ENCODE measurements at regions not wholly inside any gene's neighbourhood (a gene's known extent, or its start where the extent isn't known, plus 50 kb on each side); places are given as distances from the start of the nearest gene placed in this dataset.
"Not testable (repeated sequence)": the region's sequence is repeated elsewhere in the genome, so short reads cannot be mapped to it uniquely, and the experiment has no call there.

DNA sequence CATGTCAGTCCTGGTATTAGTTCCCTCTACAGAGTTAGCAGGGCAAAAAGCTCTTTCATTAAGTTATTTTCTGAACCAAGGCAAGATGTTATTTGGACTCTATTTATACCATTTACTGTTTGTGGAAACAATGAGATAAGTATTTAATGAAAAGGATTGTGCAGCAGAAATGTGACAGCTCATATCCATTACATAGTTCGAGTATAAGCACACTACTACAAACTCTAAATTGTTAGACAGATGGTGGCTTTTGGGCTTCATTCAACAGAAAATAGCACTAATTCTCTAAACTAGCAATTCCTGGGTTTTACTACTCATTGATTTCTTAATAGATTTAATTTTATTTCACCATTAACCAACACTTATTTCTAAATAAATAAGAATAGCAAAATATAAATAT lies 95.2 kb upstream of the ANK2 start:
- no peaks in the 10 kb centered on the region for H3K4me1 Mint-ChIP-seq
- ATAC-seq (no peak), DNase-seq (no peak)
- no peak overlapping the region for H3K4me3 Mint-ChIP-seq
- no peaks in the 10 kb centered on the region for H3K36me3 Mint-ChIP-seq
- CTCF ChIA-PET, result no interaction called here
- H3K27me3 Mint-ChIP-seq, result peaks cover 3% of the 10 kb centered on the region
- no peak overlapping the region for H3K27ac Mint-ChIP-seq
- no peaks in the 10 kb centered on the region for H3K9me3 Mint-ChIP-seq (ENCODE audit: low read depth)

DNA sequence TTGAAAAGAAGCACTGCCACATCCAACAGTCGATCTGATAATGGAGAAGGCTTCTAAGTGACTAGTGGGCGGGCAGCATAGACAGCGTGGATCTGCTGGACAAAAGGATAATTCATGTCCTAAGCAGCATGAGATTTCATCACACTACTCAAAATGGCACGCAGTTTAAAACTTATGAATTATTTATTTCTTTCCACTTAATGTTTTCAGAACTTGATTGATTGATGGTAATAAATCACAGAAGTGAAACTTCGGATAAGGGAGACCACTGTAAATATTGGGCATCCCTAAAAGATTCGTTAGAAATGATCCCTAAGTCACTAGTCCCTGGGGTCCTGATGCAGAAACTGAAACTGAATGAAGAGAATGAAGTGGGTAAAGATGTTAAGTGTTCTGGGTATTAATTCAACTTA lies 93.0 kb upstream of the ANK2 start:
- H3K27ac Mint-ChIP-seq, result no peak overlapping the region
- H3K9me3 Mint-ChIP-seq (ENCODE audit: low read depth), result no peaks in the 10 kb centered on the region
- H3K4me3 Mint-ChIP-seq, result no peak overlapping the region
- ATAC-seq, result no peak
- DNase-seq, result no peak
- peaks cover 3% of the 10 kb centered on the region for H3K27me3 Mint-ChIP-seq
- CTCF ChIA-PET, result no interaction called here
- H3K36me3 Mint-ChIP-seq, result no peaks in the 10 kb centered on the region
- no peaks in the 10 kb centered on the region for H3K4me1 Mint-ChIP-seq

GRCh38 chr4:112957764-112958163 lies 91.7 kb upstream of the ANK2 start:
- DNase-seq; ATAC-seq; H3K36me3 Mint-ChIP-seq; H3K4me3 Mint-ChIP-seq; H3K4me1 Mint-ChIP-seq; H3K27me3 Mint-ChIP-seq; H3K9me3 Mint-ChIP-seq (ENCODE audit: low read depth); CTCF ChIA-PET; H3K27ac Mint-ChIP-seq: not testable (repeated sequence)

GRCh38 chr4:112966701-112967488 lies 82.6 kb upstream of the ANK2 start:
- H3K27ac Mint-ChIP-seq, result no peak overlapping the region
- H3K9me3 Mint-ChIP-seq (ENCODE audit: low read depth), result no peaks in the 10 kb centered on the region
- H3K4me3 Mint-ChIP-seq, result no peak overlapping the region
- H3K27me3 Mint-ChIP-seq, result peaks cover 3% of the 10 kb centered on the region
- ATAC-seq, result no peak
- DNase-seq, result no peak
- H3K36me3 Mint-ChIP-seq, result no peaks in the 10 kb centered on the region
- H3K4me1 Mint-ChIP-seq, result no peaks in the 10 kb centered on the region
- CTCF ChIA-PET, result no interaction called here

DNA sequence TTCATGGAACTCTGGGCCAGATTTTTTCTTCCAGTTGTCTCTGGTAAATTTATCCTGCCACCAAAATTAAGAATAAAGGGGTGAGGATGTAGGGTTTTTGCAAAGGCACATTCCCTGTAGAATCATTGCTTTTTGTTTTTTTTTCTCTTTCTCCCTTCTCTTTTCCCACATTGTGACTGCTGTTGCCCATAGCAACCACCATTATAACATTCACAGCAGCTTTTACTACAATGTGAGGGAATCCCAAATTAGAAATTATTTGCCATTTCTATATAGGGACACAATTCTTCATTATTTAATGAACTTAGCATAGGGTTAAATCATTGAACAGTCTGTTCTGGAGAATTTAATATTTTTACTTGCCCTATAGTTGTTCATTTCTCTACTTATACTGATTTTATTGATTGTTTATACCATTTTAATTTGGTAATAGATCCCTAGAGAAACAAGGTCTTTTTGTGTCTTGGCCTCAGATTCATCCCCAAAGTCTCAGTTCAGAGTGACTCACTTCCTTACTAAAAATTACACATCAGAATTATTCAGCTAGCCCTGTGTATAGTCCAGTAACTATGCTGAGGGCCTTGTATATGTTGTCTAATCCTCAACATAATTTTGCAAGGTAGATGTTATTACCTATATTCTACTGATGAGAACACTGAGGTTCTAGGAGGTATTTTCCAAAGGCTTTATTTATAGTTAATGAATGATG lies 80.8 kb upstream of the ANK2 start:
- Mint-ChIP-seq H3K9me3 (ENCODE audit: low read depth) (no peaks in the 10 kb centered on the region), H3K27me3 (no peaks in the 10 kb centered on the region), H3K4me1 (no peaks in the 10 kb centered on the region), H3K36me3 (no peaks in the 10 kb centered on the region), H3K27ac (no peak overlapping the region), H3K4me3 (no peak overlapping the region)
- CTCF ChIA-PET, result no interaction called here
- ATAC-seq, result no peak
- no peak for DNase-seq

GRCh38 chr4:112970903-112971302 lies 78.5 kb upstream of the ANK2 start:
- CTCF ChIA-PET, result no interaction called here
- Mint-ChIP-seq H3K36me3 (no peaks in the 10 kb centered on the region), H3K4me3 (no peak overlapping the region), H3K27ac (no peak overlapping the region), H3K27me3 (peaks cover 7% of the 10 kb centered on the region), H3K9me3 (ENCODE audit: low read depth) (no peaks in the 10 kb centered on the region), H3K4me1 (no peaks in the 10 kb centered on the region)
- DNase-seq, result no peak
- ATAC-seq, result no peak

- CTCF ChIA-PET, result no interaction called here
- Mint-ChIP-seq H3K4me1 (no peaks in the 10 kb centered on the region), H3K4me3 (no peak overlapping the region), H3K9me3 (ENCODE audit: low read depth) (no peaks in the 10 kb centered on the region), H3K27ac (no peak overlapping the region), H3K36me3 (no peaks in the 10 kb centered on the region), H3K27me3 (peaks cover 7% of the 10 kb centered on the region)
- DNase-seq (no peak), ATAC-seq (no peak)
These were observed 75.7 kb upstream of the ANK2 start for GRCh38 chr4:112973750-112974251.

DNA sequence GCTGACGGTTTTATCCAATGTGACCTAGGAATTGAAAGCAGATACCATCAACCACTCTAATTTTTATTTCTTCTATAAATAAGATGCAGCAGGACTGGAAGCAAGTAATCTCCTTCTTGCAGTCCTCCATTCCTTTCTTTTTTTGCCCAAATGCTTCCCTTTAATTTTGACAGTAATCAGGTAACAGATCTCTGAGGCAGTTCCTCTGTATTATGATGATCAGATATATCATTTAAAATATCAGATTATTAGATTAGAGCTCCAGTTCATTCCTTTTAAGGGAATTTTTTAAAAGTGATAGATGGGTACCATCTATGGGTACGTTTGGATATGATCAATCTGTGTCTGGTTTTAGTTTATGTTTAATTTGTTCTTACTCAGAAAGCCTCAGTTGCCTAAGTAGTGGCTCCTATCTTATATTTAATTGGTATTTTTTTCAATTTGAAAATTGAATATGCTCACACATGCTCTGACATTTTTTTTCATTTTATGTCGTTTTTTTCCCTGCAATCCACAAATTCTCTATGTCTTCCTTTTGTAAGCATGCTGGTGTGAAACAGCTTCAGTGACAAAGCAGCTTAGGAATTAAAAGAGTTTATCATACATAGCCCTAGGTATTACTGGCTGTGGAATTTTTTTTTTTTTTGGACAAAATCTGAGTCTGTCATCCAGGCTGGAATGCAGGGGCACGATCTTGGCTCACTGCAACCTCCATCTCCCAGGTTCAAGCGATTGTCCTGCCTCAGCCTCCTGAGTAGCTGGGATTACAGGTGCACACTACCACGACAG lies 73.7 kb upstream of the ANK2 start:
- ATAC-seq (no peak), DNase-seq (no peak)
- Mint-ChIP-seq H3K4me3 (no peak overlapping the region), H3K36me3 (no peaks in the 10 kb centered on the region), H3K27me3 (peaks cover 7% of the 10 kb centered on the region), H3K27ac (no peak overlapping the region), H3K9me3 (ENCODE audit: low read depth) (no peaks in the 10 kb centered on the region), H3K4me1 (no peaks in the 10 kb centered on the region)
- CTCF ChIA-PET, result no interaction called here

GRCh38 chr4:112978691-112979472 lies 70.6 kb upstream of the ANK2 start:
- H3K27me3 Mint-ChIP-seq, result peaks cover 14% of the 10 kb centered on the region
- H3K36me3 Mint-ChIP-seq, result no peaks in the 10 kb centered on the region
- H3K9me3 Mint-ChIP-seq (ENCODE audit: low read depth), result no peaks in the 10 kb centered on the region
- no peaks in the 10 kb centered on the region for H3K4me1 Mint-ChIP-seq
- H3K4me3 Mint-ChIP-seq, result no peak overlapping the region
- CTCF ChIA-PET, result no interaction called here
- no peak overlapping the region for H3K27ac Mint-ChIP-seq
- ATAC-seq (no peak), DNase-seq (no peak)

DNA sequence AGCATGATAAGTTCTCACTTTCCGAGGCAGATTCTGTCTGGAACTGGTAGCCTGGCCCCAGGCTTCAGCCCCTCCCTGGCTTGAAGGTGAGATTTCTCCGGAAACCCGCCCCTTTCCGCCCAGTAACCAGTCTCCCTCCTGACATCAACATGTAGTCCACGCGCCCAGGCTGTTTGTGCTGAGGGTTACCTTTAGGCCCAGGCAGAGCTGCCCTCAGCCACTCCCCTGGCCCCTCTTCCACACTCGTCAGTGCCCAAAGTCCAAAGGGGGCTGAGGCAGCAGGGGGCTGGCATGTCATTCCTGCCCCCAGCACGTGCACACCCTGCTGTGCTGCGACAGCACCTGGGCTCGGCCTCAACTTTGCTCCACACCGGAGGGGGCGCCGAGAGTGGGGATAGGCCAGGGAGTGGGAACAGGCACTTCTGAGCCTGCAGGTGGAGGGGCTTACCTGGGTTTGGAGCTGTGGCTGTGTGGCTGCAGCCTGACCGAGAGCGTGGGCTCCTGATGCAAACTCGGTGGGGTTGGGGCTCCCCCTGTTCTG lies 69.5 kb upstream of the ANK2 start:
- Mint-ChIP-seq H3K27ac (no peak overlapping the region), H3K4me3 (no peak overlapping the region), H3K4me1 (no peaks in the 10 kb centered on the region), H3K36me3 (no peaks in the 10 kb centered on the region), H3K9me3 (ENCODE audit: low read depth) (no peaks in the 10 kb centered on the region), H3K27me3 (peaks cover 8% of the 10 kb centered on the region)
- no peak for ATAC-seq
- CTCF ChIA-PET, result no interaction called here
- DNase-seq, result no peak

DNA sequence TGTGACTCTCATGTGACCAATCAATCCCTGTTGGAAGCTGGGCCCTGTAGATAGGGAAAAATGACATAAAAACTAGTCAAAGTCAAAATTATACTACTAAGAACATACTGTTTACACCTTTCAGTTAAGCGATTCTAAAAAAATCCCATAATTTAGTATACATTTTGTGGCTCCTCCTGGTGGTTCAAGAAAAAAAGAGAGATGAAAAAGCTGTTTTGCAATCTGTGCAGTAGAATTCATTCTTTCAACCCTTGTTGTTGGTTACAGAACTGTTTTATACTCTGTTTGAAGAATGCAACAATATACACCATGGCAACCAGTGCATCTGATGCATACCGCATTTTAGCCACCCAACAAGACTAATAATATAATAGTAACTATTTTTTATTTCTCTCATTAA lies 66.8 kb upstream of the ANK2 start:
- Mint-ChIP-seq H3K9me3 (ENCODE audit: low read depth) (no peaks in the 10 kb centered on the region), H3K4me1 (no peaks in the 10 kb centered on the region), H3K27ac (no peak overlapping the region), H3K27me3 (peaks cover 8% of the 10 kb centered on the region), H3K36me3 (no peaks in the 10 kb centered on the region), H3K4me3 (no peak overlapping the region)
- DNase-seq (no peak), ATAC-seq (no peak)
- CTCF ChIA-PET, result no interaction called here

DNA sequence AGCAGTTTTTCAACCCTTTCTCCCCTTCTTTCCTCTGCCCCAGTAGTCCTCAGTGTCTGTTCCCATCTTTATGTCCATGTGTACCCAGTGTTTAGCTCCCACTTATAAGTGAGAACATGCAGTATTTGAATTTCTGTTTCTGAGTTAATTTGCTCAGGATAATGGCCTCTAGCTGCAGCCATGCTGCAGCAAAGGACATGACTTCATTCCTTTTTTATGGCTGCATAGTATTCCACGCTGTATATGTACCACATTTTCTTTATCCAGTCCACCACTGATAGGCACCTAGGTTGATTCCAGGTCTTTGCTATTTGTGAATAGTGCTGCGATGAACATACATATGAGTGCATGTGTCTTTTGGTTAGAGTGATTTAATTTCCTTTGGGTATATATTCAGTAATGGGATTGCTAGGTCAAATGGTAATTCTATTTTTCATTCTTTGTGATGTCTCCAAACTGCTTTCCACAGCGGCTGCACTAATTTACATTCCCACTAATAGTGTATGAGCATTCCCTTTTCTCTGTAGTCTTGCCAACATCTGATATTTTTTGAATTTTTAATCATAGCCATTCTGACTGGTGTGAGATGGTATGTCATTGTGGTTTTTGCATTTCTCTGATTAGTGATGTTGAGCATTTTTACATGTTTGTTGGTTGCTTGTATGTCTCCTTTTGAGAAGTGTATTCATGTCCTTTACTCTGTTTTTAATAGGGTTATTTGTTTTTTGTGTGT lies 54.6 kb upstream of the ANK2 start:
- H3K27me3 Mint-ChIP-seq, result no peaks in the 10 kb centered on the region
- H3K4me3 Mint-ChIP-seq, result no peak overlapping the region

More for the DNA sequence above, 54.6 kb upstream of the ANK2 start:
- Mint-ChIP-seq H3K4me1 (no peaks in the 10 kb centered on the region), H3K27ac (no peak overlapping the region), H3K9me3 (ENCODE audit: low read depth) (no peaks in the 10 kb centered on the region), H3K36me3 (no peaks in the 10 kb centered on the region)
- CTCF ChIA-PET, result no interaction called here
- ATAC-seq, result no peak
- DNase-seq, result no peak
